GM12872 (cell line): ENCODE measurements at regions not wholly inside any gene's neighbourhood (a gene's known extent, or its start where the extent isn't known, plus 50 kb on each side); places are given as distances from the start of the nearest gene placed in this dataset.

Experiments used
- TF ChIP-seq, protein P1 (sequence below): IDR thresholded peaks from 3 replicates; pipeline ENCODE4 v1.5.1; 2011; ENCODE audit warnings: low read depth, mild to moderate bottlenecking, low read length, moderate library complexity; ENCODE audit not compliant: insufficient read depth

DNA sequence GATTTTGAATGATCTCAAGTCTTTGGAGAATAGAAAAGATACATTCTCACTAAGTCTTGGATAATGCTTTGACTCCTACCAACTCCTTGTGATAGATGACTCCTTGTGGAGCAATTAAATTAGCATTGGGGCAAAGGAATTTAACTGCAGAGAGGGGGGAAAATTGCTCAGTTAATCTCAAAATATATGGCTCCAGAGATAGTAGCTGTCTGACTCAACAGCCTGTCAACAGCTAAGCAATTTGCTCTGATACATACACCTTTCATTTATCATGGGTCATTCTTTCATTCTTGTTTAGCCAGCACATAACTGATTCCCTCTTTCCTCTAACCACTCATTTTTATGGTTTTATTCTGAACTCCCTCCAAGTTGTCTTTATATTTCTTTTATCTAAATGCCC lies 225.6 kb upstream of the OBI1 start:
- TF ChIP-seq, protein P1, sequence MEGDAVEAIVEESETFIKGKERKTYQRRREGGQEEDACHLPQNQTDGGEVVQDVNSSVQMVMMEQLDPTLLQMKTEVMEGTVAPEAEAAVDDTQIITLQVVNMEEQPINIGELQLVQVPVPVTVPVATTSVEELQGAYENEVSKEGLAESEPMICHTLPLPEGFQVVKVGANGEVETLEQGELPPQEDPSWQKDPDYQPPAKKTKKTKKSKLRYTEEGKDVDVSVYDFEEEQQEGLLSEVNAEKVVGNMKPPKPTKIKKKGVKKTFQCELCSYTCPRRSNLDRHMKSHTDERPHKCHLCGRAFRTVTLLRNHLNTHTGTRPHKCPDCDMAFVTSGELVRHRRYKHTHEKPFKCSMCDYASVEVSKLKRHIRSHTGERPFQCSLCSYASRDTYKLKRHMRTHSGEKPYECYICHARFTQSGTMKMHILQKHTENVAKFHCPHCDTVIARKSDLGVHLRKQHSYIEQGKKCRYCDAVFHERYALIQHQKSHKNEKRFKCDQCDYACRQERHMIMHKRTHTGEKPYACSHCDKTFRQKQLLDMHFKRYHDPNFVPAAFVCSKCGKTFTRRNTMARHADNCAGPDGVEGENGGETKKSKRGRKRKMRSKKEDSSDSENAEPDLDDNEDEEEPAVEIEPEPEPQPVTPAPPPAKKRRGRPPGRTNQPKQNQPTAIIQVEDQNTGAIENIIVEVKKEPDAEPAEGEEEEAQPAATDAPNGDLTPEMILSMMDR = no peak

GRCh38 chr13:78881751-78882150 lies 222.8 kb upstream of the OBI1 start:
- TF ChIP-seq, protein P1 = no peak

DNA sequence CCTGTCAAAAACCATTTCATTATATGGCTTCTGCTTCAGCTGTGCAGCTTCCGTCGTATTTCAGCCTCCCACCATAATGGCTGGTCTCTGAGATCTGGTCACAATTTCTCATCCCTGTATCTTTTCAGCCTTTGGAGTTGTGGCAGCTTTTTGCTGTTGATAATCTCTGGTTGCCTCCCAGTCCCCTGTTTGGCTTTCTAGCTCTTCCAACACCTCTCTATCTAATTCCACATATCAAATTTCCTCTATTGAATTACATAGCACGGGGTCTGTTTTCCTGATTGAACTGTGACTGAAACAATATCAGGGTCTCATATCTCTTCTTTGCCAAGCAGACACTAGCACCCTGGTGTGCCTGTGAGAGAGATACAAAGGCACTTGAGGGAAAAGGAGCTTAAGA lies 222.1 kb upstream of the OBI1 start:
- TF ChIP-seq, protein P1 = no peak

DNA sequence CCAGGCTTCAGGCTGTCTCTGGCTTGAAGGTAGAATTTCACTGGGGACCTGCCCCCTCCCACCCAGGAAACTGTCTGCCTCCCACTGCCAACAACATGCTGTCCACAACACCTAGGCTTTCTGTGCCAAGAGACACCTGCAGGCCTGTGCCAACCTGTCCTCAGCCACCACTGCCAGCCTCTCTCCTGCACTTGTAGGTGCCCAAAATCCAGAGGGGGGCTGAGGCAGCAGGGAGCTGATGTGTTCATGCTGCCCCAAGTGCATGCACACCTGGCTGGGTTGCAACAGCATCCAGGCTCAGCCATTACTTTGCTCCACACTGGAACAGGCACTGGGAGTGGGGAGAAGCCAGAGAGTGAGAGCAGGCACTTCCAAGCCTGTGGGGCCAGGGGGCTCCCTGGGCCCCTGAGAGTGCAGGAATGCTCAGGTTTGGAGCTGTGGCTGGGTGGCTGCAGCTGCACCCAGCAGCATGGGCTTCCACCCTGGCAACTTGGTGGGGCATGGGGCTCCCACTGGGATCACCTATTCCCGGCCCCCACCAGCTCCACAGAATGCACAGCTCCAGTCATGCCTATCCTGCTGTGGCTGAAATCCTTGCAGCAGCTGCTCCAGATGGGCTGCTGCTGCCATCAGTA lies 218.1 kb upstream of the OBI1 start:
- TF ChIP-seq, protein P1 = no peak

- TF ChIP-seq, protein P1 = peak; percentile 32; the same call in 1 of the 3 replicates
Measured at GRCh38 chr13:78875792-78876580, 217.0 kb upstream of the OBI1 start.

- TF ChIP-seq, protein P1 = no peak
Measured at GRCh38 chr13:78868991-78869390, 210.0 kb upstream of the OBI1 start.

- TF ChIP-seq, protein P1 = no peak
Measured at GRCh38 chr13:78867655-78868054, 208.7 kb upstream of the OBI1 start.
